CD1c-positive myeloid dendritic cell (primary cell): ENCODE measurements at regions not wholly inside any gene's neighbourhood (a gene's known extent, or its start where the extent isn't known, plus 50 kb on each side); places are given as distances from the start of the nearest gene placed in this dataset.
"Not testable (repeated sequence)": the region's sequence is repeated elsewhere in the genome, so short reads cannot be mapped to it uniquely, and the experiment has no call there.

Experiments used
- DNase-seq: peaks from one replicate; pipeline ENCODE4 v3.0.0-alpha.2; 2016; ENCODE audit errors: extremely low spot score

DNA sequence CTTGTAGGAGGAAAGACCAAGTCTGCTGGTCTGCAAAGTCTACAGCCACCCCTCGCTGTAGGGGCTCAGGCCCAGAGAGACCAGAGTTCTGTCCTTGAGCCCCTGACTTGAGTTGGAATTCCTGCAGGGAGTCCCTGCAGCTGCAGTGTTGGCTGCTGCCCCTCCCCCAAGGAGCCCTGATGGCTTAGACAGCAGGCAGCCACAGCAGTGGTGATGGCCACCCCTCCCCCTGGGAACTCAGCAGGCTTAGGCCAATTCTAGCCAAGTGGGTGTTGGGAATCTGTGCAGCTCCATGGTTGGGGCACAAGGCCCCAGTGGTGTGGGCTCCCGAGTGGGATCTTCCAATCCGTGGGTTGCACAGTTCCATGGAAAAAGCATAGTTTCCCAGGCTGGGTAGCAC, 345.4 kb downstream of the CD109 start:
- DNase-seq = no peak

DNA sequence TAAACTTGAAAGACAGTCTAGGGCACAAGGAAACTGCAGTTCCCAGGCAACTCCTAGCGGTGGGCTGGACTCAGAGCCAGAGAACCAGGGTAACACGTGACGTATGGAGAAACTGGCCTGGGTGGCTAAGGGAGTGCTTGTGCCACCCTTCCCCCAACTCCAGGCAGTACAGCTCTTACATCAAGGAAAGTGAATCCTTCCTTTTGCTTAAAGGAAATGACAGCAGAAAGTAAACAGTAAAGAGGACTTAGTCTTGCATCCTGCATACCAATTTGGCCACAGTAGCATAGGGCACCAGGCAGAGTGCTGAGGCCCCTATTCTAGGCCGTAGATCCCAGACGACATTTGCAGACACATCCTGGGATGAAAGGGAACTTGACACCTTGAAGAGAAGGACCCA, 322.8 kb downstream of the CD109 start:
- DNase-seq = no peak

DNA sequence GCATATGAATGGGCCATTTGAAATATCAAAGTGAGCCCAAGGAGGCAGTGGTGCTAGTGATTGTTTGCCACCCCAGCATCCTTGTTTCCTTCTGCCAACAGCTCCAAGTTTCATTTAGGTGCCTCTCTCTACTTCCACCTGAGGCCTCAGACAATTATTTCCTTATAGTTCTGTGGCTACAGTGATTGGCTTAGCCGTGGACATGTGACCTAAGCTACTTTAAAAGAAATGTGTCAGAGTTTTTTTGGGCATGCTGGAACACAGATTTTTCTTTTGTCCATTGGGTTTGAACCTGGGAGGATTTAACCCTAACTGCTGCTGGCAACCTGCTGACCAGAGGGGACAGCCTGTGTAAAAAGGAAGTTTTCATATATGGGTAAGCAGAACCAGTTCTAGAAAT, 319.4 kb downstream of the CD109 start:
- DNase-seq = no peak

DNA sequence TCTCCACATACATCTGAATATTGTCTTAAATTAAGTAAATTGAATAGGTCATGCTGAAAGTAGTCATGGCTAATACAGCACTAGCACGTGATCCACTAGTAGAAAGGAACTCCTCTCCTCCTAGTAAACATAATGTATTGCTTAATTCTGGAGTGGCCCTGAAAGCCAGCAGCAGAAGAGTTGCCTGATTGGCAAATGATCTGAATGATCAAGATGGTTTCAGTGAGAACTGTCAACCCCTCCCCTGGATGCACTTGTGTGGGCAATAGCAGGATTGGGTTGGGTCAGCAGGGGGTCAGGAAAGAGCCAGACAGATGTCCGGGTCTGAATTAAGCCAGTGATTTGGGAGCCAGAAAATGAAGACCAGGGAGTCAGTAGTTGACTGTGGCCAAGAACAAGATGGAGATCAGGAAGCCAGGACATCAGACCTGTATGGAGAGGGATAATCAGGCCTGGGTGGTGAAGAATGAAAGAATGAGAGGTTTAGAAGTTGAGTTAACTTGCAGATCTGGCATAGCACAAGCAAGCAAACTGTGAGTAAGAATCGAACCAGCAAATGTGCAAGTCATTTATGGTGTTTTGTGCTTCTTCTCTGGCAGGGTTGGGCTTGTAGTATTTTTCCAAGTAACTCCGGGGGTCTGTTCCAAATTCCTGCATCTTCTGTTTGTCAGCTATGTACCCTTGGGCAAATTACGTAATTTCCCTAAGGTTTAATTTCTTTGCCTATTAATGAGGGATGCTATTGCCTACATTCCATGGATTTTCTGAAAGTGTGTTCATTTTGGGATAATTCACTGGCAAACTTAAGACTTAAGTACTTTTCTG, 304.9 kb downstream of the CD109 start:
- DNase-seq = no peak

DNA sequence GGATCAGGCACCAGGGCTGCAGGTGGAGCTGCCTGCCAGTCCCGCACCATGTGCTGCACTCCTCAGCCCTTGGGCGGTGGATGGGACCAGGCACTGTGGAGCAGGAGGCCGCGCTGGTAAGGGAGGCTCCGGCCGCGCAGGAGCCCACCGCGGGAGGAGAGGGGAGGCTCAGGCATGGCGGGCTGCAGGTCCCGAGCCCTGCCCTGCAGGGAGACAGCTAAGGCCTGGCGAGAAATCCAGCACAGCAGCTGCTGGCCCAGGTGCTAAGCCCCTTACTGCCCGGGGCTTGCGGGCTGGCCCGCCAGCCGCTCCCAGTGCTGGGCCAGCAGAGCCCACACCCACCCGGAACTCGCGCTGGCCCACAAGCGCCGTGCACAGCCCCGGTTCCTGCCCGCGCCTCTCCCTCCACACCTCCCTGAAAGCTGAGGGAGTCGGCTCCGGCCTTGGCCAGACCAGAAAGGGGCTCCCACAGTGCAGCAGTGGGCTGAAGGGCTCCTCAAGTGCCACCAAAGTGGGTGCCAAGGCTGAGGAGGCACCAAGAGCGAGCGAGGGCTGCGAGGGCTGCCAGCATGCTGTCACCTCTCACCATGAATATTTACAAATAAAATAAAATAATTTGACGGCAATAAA, 294.7 kb downstream of the CD109 start:
- DNase-seq = not testable (repeated sequence)

DNA sequence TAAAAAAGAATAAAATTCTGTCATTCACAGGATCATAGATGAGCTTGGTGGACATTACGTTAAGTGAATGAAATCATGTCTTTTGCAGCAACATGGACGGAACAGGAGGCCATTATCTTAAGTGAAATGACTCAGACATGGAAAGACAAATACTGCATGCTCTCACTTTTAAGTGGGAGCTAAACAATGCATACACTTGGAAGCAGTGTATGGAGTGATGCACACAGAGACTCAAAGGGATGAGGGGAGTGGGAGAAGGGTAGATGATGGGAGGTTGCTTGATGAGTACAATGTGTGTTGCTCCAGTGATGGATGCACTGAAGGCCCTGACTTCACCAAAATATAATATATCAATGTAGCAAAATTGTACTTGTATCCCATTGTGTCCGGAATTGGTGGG, 293.4 kb downstream of the CD109 start:
- DNase-seq = no peak

DNA sequence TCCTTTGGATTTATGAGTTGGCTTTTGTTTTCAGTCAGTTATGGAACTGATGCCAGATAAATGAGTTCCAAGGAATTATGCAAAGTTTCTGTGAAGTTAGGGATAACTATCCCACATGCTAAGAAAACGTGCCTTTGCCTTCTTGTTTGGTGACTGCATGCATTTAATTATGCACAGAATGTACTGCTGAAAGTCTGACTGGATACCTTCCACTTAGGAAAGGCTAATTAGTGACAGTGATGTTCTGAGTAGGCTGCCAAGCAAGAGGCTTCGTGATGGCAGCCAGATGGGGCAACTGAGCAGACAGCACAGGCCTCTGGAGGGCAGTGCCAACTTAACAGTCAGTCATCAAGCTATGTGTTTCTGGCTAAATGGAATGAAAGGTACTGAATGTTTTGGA, 289.9 kb downstream of the CD109 start:
- no peak for DNase-seq

DNA sequence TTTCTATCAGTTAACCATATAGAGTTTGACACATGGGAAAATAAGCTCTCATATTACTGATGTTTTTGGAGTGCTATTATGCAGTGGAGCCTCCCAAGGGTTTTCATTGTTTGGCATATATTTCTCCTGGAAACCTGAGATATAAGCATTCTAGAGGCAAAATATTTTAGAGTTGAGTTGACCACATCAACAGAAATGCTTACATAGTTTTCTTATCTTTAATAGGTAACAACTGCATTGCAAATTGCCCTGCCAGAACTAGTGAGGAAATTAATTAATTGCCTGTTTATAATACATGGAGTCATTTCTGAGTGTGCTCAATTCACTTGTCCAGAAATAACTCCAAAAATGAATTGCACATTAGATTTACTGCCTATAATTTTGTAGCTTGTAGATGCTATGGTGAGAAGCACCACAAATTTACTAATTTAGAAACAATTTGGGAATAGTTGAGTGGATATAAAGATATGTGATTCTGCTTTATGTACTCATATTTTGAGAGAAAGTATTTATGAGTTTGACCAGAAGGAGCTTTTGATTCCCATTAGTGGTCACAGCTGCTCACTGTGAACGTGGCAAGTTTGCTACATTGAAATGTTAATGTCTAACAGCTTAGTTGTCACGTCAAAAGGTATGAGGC, 288.7 kb downstream of the CD109 start:
- DNase-seq = no peak

DNA sequence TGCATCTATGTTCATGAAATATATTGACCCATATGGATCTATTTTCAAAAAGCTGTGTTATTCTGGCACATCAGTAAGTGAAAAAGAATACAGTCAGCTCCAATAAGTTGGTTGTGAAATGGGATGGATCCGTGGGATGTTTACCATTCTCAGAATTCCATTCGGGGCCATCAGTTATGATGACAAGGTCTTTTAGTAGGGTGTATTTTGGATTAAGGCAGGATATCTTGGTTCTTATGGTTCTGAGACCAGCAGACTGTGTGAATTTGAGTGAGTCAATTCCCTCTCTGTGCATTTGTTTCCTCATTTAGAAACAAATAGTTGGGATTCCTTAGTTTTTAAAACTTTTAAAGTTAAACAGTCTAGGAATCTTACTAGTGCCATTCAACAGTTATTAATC, 287.4 kb downstream of the CD109 start:
- DNase-seq = no peak

DNA sequence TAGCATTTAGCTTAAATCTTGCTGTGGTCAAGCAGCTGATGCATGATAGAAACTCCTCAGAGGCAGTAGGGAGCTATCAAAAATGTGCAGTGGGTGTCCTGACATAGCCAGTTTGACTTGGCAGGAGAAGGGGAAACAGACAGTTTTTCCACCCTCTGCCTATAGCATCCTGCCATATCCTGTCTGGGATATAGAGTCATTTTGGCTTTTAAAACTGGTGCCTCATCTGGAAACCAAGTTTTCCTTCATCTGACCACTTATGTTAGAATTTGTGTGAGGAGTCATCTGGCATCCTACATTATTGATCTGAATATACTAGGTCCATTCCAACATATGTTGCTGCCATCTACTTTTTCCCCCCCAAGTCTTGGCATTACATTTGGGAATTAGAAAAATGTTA, 284.1 kb downstream of the CD109 start:
- DNase-seq = no peak

DNA sequence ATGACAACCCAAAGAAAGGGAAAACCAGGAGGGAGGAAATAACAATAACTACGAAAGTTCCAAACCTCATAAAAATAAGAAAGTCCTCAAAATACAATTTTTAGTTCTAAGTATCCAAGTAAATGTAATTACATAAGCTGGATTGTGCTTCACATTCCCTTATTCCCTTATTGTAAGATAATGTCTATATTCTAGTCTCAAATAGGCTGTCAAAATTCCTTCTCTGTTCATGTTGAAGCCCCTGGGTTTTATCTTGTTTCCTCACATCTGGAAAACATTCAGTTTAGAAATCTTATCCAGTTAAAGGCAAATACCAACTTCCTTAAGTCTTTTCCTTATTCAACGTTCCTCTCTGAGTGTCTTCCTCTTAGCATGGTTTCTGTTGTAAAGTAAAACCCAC, 282.3 kb downstream of the CD109 start:
- DNase-seq = no peak

DNA sequence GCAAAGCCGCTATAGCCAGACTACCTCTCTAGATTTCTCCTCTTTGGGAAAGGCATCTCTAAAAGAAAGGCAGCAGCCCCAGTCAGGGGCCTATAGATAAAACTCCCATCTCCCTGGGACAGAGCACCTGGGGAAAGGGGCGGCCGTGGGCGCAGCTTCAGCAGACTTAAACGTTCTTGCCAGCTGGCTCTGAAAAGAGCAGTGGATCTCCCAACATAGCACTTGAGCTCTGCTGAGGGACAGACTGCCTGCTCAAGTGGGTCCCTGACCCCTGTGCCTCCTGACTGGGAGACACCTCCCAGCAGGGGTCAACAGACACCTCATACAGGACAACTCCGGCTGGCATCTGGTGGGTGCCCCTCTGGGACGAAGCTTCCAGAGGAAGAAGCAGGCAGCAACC, 276.5 kb downstream of the CD109 start:
- DNase-seq = not testable (repeated sequence)

DNA sequence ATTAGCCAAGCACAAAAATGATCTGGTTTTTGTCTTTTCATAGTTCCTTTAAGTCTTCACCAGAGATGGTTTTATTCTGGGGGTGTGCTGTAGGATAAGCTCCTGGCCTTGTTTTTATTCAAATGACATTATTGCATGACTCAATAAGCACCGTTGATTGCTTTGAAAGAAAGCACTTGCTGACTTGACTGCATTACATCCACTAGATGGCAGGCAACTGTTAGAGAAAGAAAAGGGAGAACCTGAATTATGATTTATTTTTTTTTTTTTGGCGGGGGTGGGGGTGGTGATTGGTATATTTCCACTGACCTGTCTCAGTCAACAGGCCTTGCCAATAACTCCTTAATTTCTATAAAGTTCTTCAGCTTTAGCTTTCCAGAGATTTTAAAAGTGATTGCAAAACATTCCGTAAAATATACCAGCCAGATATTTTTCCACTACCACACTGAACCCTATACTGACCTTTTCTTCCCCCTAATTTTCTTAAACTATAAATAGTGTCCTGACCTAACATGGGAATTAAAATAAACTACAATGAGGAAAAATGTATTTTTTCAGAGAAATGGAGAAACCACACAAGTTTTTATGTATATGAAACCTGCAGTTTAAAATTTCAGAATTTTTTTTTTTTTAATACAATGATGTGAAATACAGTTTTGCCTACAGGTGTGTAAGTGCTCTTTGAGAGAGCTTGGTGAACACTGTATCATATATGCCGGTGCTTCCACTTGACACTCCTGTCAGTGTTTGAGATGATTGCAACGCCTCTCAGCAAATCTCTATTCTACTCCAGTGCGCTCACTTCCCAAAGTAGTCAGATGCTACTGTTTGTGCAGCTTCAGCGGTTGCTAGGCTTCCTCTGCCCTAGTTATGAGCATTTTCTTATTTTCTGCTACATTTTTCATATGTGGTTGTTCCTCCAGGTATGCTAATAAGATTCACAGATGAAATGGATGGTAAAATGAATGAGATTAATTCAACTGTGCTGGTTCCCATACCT, 274.3 kb downstream of the CD109 start:
- DNase-seq = no peak

DNA sequence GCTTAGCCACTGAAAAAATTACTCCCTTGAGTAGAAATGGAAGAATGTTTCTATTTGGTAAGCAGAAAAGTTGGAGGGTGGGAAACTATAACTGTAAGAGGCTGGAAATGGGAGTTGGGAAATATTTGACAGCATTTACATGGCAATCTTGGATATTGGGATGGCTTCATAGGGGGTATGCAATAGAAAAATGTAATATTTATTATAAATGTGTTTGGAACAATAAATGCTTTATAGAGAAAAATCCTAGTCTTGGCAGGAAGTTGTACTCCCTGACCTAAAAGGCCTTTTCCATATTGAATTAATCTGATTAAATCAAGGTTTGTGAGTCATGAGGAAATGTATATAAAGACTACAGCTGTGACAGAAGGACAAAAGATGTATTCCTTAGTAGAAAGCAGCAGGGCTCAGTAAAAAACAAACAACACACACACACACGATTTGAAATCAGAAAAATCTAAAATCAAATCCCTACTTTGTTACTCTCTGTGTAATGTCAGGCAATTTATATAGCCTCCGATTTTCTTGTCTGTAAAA, 272.3 kb downstream of the CD109 start:
- DNase-seq = no peak

DNA sequence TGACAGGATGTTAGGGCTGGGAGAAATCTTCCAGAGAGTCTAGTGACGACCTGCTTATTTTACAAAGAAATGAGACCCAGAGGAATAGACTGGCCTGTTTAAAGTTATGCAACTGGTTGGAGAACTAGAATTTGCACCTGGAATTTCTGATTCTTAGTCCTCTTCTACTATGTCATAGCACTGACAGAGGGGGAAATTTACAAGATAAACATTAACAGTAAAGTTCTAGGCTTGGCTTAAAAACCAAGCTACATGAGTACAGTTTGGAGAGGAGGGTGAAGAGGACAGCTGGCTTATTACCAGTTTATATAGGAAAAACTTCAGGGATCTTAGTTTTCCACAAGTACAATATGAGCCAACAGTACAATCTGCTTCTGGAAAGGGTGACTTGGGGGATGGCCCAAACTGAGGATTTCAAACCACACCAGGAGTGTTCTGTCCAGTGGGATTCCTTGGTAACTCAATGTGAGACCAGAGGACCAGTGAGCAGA, 269.6 kb downstream of the CD109 start:
- DNase-seq = no peak

DNA sequence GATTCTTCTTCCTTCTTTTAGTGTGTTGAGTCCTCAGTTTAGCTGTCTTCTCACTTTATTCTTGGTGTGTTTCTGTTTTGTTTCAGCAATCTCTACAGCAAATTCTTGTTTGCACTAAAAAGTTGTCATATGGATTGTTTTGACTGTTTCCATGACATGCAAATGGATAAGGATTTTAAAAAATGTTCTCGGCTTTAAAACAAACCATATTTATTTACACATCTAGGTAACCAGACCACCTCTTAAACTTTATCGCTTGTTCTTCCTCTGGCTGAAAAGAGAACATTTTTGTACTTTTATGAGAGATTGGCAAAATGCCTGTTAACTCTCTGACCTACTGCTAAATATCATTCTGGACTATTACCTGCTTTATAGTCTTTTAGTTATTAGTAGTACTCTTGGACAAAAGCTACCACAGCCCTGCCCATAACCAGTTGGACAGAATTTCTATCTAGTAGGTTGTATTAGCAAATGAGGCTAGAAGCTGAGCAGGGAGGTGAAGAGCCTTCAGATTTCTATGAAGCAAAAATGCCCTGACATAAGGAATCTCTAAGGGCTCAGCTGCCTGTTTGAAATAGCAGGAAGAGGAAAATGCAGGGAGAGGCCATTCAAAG, 268.3 kb downstream of the CD109 start:
- no peak for DNase-seq

DNA sequence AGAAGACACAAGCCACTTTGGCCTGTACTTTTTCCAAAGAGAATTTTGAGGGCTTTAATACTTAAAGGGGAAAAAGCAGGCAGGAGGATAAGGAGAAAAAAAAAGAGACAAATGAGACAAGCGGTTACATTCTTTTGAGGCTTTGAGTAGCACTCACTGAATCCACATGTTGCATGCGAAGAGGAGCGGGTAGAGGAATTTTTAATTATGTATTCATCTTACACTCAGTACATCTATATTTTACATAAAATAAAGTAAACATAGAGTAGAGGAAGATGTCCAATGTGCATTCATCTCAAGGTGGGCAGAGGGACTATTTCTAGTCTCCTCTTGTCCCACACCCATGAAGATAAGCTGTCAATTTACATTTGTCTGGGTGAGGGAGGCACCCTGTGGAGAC, 266.9 kb downstream of the CD109 start:
- DNase-seq = no peak

DNA sequence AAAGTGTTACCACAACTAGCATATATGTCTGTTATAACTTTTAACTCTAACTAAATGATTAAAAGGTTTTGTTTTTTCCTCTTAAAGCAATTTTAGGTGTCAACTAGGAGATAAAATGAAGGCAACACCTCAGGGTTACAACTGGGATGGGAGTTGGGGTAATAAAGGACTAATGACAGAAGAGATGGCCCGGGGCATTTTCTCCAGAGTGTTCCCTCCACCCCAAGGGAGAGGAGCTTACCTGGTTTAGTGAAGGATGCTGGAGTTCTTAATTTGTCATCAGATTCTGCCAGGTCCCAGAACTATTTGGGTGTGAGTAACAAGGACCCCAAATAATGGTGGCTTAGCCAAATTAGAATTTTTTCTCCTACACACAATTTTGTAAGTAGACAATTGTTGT, 260.3 kb downstream of the CD109 start:
- no peak for DNase-seq

DNA sequence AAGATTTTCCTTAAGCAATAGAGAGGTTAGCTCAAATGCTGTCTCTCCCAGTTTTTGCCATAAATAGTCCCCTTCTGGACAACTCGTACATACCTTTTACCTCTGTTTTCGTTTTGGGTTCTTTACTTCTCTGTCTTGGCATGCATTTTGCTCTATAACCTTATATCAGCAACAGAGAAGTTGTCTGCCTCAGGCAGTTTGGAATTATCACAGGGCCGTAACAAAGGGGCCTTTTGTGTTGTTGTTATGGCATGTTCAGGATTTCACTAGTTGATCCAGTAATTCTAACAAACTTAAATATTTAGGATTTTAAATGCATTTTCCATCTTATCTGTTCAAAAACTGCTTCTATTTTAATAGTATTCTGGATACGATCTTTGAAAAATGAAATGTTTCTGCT, 259.8 kb downstream of the CD109 start:
- no peak for DNase-seq

DNA sequence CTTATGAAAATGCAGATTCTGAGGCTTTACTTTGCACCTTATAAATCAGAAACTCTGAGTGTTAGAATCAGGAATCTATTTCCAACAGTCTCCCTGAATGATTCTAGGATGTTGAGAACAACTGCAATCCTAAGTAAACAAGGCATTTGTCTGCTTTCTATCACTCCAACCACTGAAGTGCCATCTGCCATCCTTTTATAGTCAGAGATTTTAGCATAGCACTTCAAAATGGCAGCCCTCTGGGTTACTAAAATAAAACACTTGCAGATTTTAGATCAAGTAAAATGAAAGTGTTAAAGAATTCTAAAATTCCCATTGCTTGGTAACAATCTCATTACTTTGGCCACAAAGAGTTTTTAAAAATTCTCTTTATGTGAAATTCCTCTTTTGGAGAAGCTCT, 258.9 kb downstream of the CD109 start:
- no peak for DNase-seq

DNA sequence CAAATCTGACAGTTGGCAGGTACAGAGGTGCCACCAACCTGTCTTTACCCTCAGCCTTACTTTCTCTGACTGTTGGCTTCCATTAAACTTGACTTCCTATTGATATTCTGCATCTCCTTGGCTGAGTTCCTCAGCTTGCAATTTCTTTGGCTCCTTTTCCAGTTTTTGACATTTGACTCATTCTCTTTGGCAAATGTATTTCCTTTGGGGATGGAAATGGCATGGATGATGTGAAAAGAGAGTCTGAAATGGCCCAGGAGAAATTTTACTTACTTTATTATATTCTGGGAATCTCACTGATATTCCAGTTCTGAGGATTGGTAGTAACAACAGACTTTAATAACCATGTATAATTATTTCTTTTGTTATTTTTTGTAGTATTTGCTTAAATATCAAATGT, 255.2 kb downstream of the CD109 start:
- no peak for DNase-seq
